Liver (tissue), 3 donors: ENCODE measurements at regions not wholly inside any gene's neighbourhood (a gene's known extent, or its start where the extent isn't known, plus 50 kb on each side); places are given as distances from the start of the nearest gene placed in this dataset.

Experiments used
- CTCF ChIP-seq: fragments of 150-350 bp; IDR thresholded peaks from 2 replicates; pipeline ENCODE4 v1.5.1; 2017; ENCODE audit warnings: improper control_type of control experiment, low read depth, low read length; ENCODE audit not compliant: missing input control
- GABPA ChIP-seq, 2 donors: IDR thresholded peaks in 1 of 2; conservative IDR thresholded peaks in 1 of 2; 2 replicates each; pipeline ENCODE4 v1.6.1; 2016; ENCODE audit warnings: antibody characterized with exemption in 2 of 2, mild to moderate bottlenecking in 1 of 2, moderate library complexity in 1 of 2
- RAD21 ChIP-seq, 2 donors: IDR thresholded peaks; 2 replicates each; pipeline ENCODE4 v1.6.1; 2016; ENCODE audit warnings: antibody characterized with exemption in 2 of 2, mild to moderate bottlenecking in 2 of 2
- YY1 ChIP-seq: IDR thresholded peaks from 2 replicates; pipeline ENCODE4 v1.6.1; 2016; ENCODE audit warnings: antibody characterized with exemption, mild to moderate bottlenecking
- donor health status: healthy.
- donor health status: healthy.

DNA sequence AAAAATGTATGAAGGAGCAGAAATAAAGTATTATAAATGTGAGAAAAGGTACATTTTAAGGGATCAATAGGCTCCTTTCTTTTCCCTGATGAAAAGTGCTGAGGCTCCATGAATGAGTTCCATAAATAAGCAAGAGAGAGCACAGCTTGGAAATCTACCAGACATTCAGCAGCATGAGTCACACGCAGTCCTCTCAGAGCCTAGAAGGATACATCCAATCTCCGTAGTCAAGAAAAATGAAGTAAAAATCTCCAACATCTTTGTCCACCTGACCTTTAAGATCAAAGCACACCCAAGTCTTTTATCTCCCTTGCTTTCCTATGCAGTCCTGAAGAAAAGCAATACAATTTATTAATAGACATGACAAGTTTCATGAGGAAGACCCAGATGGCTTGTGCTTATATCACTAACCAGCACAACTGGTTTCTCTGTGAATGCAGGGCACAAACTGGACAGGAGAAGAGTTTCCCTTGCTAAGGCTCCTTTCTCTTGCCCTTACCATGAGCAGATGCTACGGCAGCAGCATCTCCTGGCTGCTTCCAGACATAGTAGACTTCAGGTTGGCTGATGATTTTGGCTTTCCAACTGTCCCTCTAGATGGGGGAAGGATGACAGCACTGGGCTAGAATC is 730.8 kb downstream of the EFNB2 start:
- TF ChIP-seq CTCF (no peak), YY1 (no peak), RAD21 (IDR thresholded peaks at IDR 0.05) (no peak), GABPA (IDR thresholded peaks at IDR 0.05 in 1 of 2, conservative IDR thresholded peaks at IDR 0.05 in 1 of 2) (no peak)
